ENCODE measurements at regions not wholly inside any gene's neighbourhood (a gene's known extent, or its start where the extent isn't known, plus 50 kb on each side); places are given as distances from the start of the nearest gene placed in this dataset.

- WGBS, 2 experiments (ENCODE audit: extremely low coverage in 1 of 2, insufficient coverage in 1 of 2, insufficient read length in 1 of 2, insufficient replicate concordance in 2 of 2, low coverage in 1 of 2, low lambda C conversion rate in 2 of 2, missing lambda C conversion rate in 1 of 2) = 66% methylated on average over 3 of the region's 3 CpGs; no CpG with 5 or more reads in 1 of the 2 experiments
- peak in 1 of 2 experiments; percentile 23 for DNase-seq (ENCODE audit: low read depth in 1 of 2, low spot score in 2 of 2)
- no peak overlapping the region for H2AK5ac ChIP-seq (ENCODE audit: low read depth, low read length)
Observed at GRCh38 chr18:67154979-67155378, 361.5 kb downstream of the DSEL start.

More at GRCh38 chr18:67154979-67155378, 361.5 kb downstream of the DSEL start:
- Histone ChIP-seq H4K8ac (ENCODE audit: extremely low read depth, insufficient read depth, low read length) (no peak overlapping the region), H2BK120ac (replicated peaks; ENCODE audit: low read depth, low read length) (no peak overlapping the region), H3K9me3 (ENCODE audit: insufficient read depth in 2 of 2, low read depth in 1 of 2, low read length in 1 of 2) (peaks cover 3 to 4% of the 10 kb centered on the region in 2 experiments; a peak in 1 of 4 replicates), H4K20me1 (replicated peaks in 1 of 2; ENCODE audit: control insufficient read depth in 1 of 2, insufficient read depth in 2 of 2, low read length in 2 of 2) (no peaks in the 10 kb centered on the region), H2BK15ac (ENCODE audit: low read length) (no peak overlapping the region), H2BK5ac (ENCODE audit: low read depth, low read length) (no peak overlapping the region), H3K4me3 (ENCODE audit: extremely low read depth in 1 of 4, insufficient read depth in 2 of 4, low read depth in 3 of 4, low read length in 4 of 4) (no peak overlapping the region), H3K79me2 (ENCODE audit: control insufficient read depth in 1 of 2, insufficient read depth in 2 of 2, low read length in 2 of 2) (no peaks in the 10 kb centered on the region), H3K79me1 (ENCODE audit: low read depth, low read length) (no peaks in the 10 kb centered on the region), H3K23me2 (ENCODE audit: low read depth, low read length) (peaks cover 2% of the 10 kb centered on the region; the same call in 1 of the 2 replicates), H3K18ac (ENCODE audit: extremely low read depth, low read length) (no peak overlapping the region), H3K4me1 (replicated peaks in 1 of 4; ENCODE audit: control insufficient read depth in 3 of 4, insufficient read depth in 4 of 4, low read length in 3 of 4) (no peaks in the 10 kb centered on the region; a peak in 2 of 7 replicates), H3K4ac (replicated peaks; ENCODE audit: insufficient read length, low read depth, low read length) (no peak overlapping the region), H4K91ac (replicated peaks; ENCODE audit: insufficient read length, low read length) (no peak overlapping the region), H2BK12ac (ENCODE audit: low read depth, low read length) (no peak overlapping the region), H2AFZ (ENCODE audit: low read length) (peak overlapping the region; percentile 24; the same call in 1 of the 2 replicates), H4K5ac (ENCODE audit: insufficient read length, low read depth, low read length) (no peak overlapping the region), H3K36me3 (ENCODE audit: control insufficient read depth in 2 of 4, insufficient read depth in 4 of 4, low read length in 3 of 4) (no peaks in the 10 kb centered on the region), H3K9ac (replicated peaks in 1 of 4; ENCODE audit: extremely low read depth in 1 of 4, low read depth in 3 of 4, low read length in 3 of 4) (peak overlapping the region in 1 of 4 experiments; percentile 34; a peak in 1 of 7 replicates), H3K4me2 (ENCODE audit: insufficient read depth in 1 of 2, low read depth in 2 of 2, low read length in 2 of 2) (peak overlapping the region in 1 of 2 experiments; percentile 39; a peak in 1 of 4 replicates), H3K14ac (ENCODE audit: insufficient read length) (no peak overlapping the region), H3K27ac (ENCODE audit: low read depth, low read length) (no peak overlapping the region), H3K56ac (replicated peaks; ENCODE audit: insufficient read length, low read depth, low read length) (no peak overlapping the region), H2BK20ac (ENCODE audit: low read length) (no peak overlapping the region), H3K27me3 (replicated peaks in 1 of 4; ENCODE audit: control insufficient read depth in 3 of 4, extremely low read depth in 1 of 4, insufficient read depth in 3 of 4, low read length in 3 of 4) (no peaks in the 10 kb centered on the region), H3K23ac (ENCODE audit: insufficient read length) (no peak overlapping the region)
- ChIA-PET POLR2A (ENCODE audit: partially characterized antibody) (no interaction called here), CTCF (ENCODE audit: partially characterized antibody) (interaction anchor here (1.0 to 1.1 kb wide), 2 partner anchors 28 to 44 kb away, joined by 3 read pairs; no protein-coding TSS in a partner anchor)
- TF ChIP-seq TAF1 (IDR thresholded peaks at IDR 0.05; ENCODE audit: low read depth, low read length) (no peak), USF2 (IDR thresholded peaks at IDR 0.05; ENCODE audit: low read length) (no peak), EGR1 (IDR thresholded peaks at IDR 0.05; ENCODE audit: borderline replicate concordance, low read depth, low read length) (no peak), SAP30 (IDR thresholded peaks at IDR 0.05; ENCODE audit: insufficient read depth, insufficient replicate concordance, low read length) (no peak), ATF3 (IDR thresholded peaks at IDR 0.05; ENCODE audit: insufficient read depth, low read depth, low read length) (no peak)
- FAIRE-seq = no peak

All from H1 (cell line).